GM20000 (cell line): ENCODE measurements at regions not wholly inside any gene's neighbourhood (a gene's known extent, or its start where the extent isn't known, plus 50 kb on each side); places are given as distances from the start of the nearest gene placed in this dataset.

Source experiments
- DNase-seq: peaks from one replicate; pipeline ENCODE4 v3.0.0; 2012; ENCODE audit warnings: low spot score
- TF ChIP-seq, protein P1 (sequence below): IDR thresholded peaks from 2 replicates; pipeline ENCODE4 v1.5.1; 2012; ENCODE audit warnings: mild to moderate bottlenecking, control low read depth; ENCODE audit errors: extremely low read depth, missing control alignments

DNA sequence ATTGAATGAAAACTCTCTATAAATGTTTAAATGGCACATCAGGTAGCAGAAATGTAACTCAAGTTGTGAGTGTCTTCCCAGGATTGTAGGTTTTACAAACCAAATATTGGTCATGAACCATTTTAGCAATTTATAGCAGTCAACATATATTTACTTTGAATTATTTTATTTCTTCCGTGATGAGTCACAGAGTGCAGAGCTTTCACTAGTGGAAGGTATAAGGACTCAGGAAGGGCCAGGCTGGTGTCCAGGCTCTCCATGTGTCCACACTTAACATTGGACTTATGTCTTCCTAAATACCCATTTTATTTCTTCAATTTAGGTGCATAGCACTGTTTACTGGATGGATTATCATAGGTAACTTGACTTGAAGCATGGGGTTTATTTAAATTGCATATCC is 120.9 kb downstream of the OLIG3 start:
- TF ChIP-seq, protein P1, sequence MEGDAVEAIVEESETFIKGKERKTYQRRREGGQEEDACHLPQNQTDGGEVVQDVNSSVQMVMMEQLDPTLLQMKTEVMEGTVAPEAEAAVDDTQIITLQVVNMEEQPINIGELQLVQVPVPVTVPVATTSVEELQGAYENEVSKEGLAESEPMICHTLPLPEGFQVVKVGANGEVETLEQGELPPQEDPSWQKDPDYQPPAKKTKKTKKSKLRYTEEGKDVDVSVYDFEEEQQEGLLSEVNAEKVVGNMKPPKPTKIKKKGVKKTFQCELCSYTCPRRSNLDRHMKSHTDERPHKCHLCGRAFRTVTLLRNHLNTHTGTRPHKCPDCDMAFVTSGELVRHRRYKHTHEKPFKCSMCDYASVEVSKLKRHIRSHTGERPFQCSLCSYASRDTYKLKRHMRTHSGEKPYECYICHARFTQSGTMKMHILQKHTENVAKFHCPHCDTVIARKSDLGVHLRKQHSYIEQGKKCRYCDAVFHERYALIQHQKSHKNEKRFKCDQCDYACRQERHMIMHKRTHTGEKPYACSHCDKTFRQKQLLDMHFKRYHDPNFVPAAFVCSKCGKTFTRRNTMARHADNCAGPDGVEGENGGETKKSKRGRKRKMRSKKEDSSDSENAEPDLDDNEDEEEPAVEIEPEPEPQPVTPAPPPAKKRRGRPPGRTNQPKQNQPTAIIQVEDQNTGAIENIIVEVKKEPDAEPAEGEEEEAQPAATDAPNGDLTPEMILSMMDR, result no peak
- DNase-seq, result no peak

DNA sequence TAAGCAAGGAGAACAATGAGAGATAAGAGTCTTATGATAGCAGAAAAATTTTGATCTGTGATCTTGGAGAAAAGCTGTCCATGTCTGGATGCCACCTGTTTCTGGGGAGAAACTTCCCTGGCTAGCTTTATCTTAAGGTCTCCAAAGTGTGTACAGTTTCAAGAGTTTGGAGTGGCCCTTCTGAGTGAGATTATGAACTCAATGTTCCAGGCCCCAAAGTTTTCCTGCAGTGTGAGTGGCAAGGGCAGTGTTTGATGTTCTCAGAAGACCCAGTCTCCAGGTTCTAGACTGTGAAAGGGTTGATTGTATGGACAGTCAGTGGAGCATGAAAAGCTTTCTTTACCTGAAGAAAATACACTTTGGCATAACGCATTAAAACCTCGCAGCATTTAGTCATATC is 121.7 kb downstream of the OLIG3 start:
- DNase-seq, result no peak
- TF ChIP-seq, protein P1, result no peak

DNA sequence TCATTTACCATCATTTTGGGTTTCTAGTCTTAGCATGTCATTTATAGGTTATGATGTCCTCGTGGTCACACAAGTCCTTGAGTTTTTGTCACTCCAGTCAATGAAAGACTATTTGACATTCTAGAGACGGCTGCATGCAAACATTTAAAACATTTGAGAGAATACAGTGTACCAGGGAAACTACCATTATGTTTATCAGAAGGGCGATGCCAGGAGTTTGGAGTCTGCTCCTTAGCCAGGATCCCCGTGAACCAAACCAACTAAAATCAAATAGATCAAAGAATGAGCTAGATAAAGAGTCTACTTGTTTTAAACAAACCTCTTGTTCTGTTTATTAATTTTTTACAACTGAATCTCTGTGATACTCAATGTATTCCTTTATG is 122.6 kb downstream of the OLIG3 start:
- TF ChIP-seq, protein P1, result no peak
- no peak for DNase-seq

DNA sequence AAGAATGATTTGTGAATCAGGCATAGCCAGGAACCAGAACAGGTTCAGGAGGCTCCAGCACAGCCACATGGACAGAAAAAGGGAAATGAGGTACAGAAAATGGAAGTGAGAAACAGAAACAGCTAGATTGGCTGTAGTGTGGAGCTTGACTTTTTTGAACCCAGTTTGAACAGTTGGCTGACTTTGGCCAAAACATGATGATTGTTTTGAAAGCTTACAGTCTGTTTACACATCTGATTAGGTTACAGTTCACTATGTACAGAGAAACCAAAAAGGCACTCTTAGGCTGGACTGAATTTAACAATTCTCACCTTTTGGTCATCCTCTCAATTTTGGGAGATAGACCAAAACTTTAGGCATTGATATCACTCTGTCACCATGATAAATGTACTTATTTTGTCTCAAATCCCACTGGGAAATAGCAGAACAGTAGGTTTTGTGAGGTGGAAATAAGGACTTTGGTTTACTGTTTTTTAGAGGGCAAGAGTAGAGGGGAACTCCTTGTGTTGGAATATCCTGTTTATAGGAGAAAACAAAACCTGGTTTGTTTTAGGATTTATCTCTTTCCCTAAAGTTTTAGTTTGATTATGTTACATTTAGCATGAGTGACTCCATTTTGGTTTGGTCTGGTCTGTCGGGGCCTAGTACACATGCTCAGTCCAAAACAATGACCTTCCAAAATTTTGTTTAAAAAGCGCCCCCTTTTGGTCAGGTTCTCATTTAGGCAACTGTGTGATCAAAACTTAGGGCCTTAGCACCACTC is 123.1 kb downstream of the OLIG3 start:
- peak; percentile 20 for DNase-seq
- TF ChIP-seq, protein P1, result no peak

DNA sequence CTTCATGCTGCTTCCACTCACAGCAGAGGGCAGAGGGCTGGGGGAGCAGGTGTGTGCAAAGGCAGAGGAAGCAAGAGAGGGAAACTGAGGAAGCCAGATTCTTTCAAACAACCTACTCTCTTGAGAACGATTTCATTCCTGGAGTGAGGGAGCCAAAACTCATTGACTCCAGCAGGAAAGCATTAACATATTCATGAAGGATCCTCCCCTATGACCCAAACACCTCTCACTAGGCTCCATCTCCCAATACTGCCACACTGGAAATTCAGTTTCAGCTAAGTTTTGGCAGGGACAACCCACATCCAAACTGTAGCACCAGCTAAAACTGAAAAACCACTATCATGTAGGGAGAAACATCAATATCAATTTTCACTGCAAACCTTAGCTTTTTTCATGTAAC is 125.1 kb downstream of the OLIG3 start:
- TF ChIP-seq, protein P1, result no peak
- no peak for DNase-seq

DNA sequence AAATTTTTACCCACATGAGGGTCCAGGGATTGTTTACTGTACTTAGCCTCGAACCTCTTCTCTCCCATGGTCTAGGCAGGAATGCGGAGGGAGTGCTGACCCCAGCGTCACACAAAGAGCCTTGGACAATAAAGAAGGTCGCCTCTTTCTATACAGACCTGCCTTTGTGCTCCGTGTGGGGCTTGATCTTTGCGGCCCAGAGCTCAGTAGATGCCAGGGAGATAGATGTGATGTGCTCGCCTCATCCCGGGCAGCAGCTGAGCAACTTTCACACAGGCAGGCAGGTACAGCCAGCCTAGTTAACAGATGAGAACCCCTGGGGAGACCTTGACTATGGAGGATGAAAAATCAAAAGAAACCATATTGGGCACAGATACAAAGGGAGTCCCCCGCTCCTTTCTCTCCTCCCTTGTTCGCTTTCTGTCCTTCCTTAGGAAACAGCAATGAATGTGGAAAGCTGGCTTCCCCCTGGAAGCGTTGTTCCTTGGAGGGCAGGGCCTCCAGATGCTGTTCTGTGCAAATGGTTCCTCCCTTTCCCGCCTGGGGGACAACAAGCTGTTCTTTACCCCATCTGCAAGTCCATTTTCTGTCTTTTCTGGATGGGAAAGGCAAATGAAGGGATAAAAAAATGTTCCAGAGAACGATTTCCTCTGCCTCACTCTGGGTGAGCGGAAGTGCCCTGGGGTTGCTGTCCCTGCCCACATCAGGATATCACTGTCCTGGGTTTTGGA is 128.3 kb downstream of the OLIG3 start:
- no peak for DNase-seq
- TF ChIP-seq, protein P1, result no peak

DNA sequence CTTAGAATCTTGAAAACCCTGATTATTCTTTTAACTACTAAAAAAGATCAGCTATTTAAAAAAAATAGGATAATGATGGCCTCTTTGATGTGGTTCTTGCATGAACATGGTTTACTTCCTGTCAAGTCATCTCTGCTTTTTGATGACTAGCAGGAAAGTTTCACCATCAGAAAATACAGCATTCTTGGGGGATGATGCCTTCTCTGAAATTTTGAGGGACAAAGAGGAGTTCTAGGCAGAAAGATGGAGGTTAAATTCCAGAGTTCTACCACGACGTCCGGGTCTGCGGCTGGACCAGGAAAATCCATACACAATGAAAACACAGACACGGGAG is 130.4 kb downstream of the OLIG3 start:
- TF ChIP-seq, protein P1, result no peak
- DNase-seq, result no peak
